NCI-H345 (cell line): ENCODE measurements at regions not wholly inside any gene's neighbourhood (a gene's known extent, or its start where the extent isn't known, plus 50 kb on each side); places are given as distances from the start of the nearest gene placed in this dataset.

Experiments used
- DNase-seq: peaks from one replicate; lab custom pipeline; 2025; lab: John Stamatoyannopoulos, UW

DNA sequence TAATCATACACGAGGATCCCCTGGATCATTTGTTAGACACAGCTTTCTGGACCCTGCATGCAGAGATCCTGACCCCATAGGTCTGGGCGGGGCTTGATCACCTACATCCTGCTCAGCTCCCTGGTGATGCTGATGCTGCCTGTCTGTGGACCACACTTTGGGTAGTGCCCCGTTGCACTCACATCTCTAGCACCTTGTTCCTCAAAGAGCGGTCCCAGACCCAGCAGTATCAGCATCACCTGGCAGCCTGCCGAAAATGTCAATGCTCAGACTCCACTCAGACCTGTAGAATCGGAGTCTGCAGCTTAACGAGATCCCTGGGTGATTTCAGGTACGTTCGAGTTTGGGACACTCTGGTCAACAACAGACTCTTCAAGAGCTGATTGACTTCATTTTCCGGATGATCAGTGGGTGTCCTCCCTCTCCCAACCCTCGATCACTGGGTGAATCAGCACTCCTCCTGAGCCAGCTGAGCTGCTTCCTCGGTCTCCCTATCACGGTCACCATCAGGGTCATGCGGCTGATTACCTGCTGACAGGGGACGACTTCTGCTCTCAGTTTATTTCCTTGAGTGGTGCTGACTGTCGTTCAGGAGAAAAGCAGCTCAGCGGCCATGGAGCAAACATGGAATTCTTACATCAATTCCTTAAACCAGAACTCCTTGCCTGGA is 150.6 kb upstream of the RAB12 start:
- DNase-seq, result no peak

DNA sequence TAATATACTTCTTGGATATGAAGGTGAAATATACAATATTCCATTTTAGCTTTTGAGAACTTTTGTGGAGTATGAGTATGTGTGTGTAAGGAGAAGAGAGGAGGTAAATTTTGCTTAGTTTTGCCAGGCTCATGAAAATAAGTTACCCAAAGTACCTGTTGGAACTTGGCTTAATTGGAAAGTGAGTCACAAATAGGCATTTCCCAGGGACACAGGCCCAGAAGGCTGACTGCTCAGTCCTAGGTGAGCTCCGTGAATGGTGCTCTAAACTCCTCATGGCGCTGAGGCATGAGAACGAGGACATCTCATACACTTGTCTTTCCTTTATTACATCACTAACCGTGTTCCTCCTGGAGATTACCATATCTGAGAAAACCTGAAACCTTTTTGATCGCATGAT is 148.5 kb upstream of the RAB12 start:
- no peak for DNase-seq

DNA sequence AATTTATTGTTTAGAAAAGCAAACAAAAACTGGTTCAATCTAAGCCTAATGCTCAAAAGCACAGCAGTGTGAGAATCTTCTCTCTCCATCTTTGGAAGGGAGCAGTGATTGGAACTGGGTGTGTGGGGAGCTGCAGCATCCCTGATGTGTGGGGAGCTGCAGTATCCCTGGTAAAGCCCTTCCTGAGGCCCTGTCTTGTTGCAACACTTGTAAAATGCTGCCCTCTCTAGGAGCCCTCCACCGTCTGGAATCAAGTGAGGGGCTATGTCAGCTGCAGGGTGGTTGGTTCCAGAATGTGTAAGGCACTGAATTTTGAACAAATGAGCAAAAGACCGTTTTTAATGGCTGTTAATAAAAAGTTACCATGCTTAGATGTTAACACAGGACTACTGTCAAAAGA is 147.7 kb upstream of the RAB12 start:
- DNase-seq, result no peak

DNA sequence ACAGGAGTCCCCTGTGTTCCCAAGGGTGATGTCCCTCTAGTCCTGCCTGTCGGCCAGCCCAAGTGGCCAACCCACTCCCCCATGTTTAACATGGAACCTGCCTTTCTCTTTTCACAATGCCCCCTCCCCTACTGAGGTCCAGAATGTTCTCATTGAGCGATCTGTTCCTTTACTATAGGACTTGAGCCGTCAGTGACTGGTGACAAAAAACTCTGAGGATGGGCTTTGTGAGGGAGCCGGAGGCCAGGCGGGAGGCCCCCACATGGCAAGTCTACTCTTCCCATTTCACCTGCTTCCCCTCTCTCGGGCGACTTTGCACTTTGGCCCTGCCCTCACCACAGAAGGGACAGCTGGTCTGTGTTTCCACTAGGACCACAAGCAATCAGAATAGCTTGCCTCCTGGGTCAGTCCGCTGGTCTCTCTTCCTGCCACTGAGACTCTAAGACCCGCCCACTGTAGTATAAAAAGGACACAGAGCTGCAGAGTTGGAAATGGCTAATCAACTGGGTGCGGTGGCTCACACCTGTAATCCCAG is 146.5 kb upstream of the RAB12 start:
- DNase-seq, result no peak

DNA sequence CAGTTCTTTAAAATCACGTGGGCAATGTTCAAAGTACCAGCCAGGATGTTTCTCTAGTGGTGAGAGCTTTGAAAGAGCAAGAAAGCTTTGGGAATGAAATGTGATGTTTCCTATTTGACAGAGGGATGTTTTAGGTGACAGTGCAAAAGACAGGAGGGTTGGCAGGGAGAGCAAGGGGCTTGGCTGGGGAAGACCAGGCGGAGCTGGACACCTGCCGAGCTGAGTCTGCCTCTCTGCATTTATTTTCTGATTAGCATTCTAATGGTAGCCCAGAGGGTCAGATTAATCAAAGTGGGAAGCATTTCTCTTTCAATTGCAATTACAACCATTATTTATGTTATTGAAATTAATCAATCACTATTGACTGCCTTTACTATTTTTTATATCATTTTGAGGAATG is 145.4 kb upstream of the RAB12 start:
- no peak for DNase-seq

DNA sequence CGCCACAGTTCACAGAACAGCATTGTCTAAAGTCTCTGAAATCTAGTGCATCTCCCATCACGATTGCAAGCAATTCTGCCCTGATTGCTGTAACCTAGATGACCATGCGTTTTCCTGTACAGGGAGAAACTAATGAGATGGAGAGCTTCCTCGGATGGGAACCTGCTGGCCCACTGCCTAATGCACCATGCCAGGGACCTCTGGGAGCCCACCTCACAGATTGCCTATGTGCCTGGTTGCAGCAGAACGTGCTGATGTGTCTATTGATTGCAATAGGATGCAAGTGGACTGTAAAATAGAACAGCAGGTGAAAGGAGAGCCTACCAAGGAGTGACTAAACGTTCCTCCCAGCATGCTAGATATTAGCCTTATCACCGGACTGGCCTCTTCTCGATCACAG is 141.0 kb upstream of the RAB12 start:
- no peak for DNase-seq

DNA sequence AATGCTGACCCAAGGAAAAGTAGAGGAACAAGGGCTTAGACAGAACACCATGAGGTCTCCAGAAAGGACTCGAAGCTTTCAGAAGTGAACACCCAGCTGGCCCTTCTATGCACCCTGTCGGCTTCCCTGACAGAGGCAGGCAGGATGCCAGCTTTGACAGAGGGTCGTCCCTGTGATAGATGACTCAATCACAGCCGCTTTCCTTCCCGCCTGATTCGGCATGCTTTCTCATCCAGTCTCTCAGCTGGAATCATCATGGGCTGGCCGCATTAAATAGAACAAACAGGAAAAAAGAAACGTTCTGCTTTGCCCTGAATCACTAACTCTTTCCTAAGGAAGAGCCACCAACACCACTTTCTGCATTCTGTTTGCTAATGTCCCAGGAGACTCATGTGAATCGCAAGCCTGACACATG is 140.3 kb upstream of the RAB12 start:
- no peak for DNase-seq

DNA sequence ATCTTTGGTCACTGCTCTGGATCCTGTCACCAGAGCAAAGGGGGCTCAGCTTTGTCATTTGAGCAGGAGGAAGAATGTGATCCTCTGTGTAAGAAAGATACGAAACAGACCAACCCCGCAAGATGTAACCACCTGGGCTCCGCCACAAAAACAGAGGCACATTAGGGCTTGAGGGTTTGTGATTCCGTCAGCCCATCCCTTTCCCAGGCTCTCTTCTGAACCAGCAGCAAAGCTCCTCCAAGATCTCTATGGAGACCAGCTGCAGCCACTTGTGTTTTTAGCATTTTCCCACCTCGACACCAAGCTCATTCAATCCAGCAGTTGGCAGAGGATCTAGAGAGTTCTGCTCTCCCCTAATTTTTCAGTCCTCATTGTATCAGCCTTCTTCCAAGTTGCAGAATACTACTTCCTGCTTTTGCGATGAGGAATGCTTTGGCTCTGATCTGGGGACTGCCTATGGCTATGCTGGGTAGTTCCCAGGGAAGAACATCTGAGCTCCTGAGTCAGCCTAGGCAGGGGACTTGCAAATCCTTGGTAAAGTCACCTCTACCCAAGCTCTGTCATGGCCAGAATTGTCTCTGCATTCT is 139.6 kb upstream of the RAB12 start:
- no peak for DNase-seq

DNA sequence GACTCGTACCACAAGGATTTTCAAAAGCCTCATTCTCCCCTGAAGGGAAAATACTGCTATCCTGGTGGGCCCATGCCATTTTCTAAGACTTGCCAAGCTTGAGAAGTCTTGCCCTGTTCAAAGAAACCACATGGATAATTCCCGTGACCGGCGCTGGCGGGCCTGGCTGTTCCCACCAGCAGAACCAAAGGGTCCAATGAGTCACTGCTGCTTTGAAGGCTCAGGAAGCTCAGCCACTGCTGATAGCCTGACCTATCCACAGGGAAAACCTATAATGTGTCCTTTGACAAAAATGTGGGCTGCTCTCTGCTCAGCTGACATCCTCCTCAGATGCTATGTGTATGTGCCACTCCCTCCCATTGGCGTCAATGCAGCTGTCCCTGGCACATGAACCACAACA is 137.9 kb upstream of the RAB12 start:
- DNase-seq, result no peak

DNA sequence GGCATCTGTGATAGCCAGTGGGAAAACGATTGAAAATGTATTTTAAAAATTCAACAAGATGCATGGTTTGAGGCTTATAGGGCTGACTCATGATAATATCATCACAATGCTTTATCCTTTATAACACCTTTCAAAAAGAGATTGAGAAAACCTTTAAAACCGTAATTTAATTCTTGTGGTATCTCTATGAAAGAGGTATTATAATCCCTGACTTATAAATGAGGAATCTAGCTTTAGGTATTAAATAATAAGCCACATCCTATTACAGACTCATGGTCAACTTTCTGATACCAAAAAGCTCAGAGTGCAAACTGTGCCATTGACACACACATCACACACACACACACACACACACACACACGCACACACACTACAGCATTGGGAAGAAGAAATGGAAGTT is 134.6 kb upstream of the RAB12 start:
- no peak for DNase-seq

DNA sequence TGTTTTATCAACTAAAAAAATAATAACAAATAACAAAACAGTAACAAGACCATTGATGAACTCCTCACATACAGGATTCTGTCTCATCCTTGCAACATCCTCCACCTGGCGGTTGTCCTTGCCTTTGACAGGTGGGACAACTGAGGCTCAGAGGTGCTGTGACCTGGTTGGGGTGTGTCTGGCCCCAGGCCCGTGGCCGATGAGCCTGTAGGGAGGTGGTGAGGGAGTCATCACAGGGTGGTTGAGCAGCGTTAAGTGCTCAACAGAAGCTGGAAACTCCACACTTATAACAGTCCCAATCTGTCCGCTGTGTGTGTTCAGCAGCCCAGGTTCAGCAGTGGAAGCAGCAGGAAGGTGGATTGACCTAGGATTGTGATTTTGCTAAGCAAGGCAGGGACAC is 131.6 kb upstream of the RAB12 start:
- DNase-seq, result no peak

DNA sequence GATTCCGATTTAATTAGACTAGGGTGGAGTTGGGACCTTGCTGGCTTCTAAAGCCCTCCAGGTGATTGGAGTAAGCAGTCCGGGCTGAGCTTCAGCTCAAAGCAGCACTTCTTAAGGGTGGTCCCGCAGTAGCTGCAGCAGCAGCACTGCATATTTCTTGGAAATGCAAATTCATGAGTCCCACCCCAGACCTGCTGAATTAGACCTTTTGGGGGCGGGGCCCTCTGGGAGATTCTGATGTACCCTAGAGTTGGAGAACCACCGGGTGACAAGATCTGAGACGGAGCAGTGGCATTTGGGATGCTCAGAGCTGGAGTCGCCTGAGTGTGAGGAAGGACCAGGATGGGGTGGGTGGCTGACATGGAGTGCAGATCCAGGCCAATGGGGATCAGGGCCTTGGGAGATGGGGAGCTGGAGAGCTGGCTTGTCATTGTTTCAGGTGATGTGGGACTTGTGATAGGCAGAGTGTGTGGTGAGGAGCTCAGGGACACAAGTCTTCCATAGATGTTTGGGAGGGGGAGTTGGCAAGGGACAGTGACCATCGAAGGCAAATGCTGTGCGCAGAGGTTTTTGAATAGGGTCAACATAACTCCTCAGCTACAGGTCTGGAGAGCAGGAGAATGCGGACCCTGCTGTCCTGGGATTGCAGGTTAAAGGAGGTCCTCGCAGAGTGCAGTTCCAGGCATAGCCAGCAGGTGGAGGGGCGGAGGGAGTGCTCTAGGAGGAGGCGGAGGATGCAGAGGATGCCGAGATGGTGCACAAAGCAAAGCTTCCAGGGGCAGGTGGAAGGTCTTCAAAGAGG is 130.9 kb upstream of the RAB12 start:
- DNase-seq, result peak; percentile 72

DNA sequence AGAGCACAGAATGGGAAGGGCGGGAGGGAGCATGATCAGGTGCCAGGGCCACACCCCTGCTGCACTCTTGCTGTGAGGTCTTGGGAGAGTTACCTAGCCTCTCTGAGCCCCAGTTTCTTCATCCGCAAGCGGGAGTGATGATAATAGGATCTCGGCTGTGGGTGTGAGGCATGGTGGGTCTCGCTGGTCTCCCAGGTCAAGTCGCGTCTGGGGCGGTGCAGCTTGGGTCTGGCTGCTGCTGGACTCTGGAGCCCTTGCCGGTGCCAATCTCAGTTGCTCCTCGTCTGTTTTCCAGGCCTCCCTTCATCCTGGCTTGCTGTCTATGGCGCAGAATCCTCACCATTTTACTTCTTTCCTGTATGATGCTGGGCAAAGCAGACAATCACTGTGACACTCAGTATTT is 130.3 kb upstream of the RAB12 start:
- no peak for DNase-seq

DNA sequence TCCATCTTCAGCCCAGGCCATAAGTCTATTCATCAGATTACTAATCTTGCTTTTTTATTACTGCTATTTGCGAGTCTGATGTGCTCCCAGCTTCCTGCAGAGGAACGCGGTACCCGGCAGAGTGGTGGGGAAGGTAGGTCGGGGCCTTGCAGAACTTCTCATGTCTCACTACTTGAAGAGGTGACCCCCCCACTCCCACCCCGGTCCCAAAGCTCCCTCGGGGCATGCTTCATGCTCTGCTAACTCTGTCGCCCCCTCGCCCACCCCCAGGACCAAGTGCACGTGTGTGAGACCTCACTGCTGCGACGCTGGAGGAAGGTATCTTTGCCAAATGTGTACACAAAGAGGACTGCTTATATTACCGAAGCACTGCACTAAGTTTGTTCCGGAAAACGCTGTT is 129.4 kb upstream of the RAB12 start:
- DNase-seq, result no peak

DNA sequence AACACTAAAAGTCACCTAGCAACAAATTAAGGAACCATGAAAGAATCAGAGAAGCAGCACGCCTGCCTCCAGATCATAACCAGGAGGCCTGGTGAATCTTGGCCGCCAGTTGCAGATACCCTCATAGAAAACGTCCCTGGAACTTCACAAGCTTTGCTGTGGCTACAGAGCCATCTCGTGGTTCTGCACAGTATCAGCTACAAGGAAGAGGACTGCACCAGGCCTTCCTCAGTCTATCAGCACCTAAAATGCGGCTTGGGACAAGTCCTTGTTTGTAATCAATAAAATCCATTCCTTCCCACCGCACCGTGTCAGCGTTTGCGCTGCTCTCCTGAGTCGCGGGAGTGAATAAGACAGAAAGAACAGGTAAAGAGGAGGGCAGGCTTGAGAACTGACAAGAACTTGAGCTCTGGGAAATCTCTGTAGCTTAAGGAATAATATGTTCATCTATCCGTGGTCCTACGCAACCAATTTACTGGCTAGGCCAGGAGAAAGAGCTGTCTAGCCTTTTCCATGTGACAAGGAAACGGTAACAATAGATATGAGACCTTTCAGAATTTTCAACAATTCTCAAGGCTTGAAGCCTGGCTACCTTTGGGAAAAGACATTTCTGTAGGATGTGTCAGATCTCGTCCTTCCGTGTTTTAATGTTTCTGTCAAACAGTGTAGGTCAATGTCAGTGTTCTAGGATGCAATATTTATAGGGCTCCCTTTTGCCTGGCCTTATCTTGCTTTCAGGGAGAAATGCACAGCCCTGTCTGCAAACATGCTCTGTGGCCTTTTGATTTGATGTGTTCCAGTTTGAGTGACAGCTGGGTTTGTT is 128.5 kb upstream of the RAB12 start:
- peak; percentile 20 for DNase-seq

DNA sequence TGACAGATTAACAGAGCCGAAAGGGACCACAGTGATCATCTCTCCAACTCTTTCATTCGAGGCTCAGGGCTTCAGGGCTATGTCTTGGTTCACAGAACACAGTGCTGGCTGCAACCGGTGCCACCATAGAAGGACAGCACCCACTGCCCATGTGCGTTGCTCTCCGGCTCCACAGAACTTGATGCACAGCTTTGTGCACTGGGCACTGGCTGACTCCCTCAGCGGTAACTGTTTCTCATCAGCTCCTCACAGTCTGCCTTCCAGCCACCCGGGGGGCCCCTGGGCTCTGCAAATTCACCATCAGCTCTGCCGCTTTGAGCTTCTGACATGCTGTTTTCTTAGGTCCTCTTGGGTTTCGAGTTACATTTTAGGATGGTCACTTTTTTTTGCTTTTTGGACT is 124.3 kb upstream of the RAB12 start:
- DNase-seq, result no peak

DNA sequence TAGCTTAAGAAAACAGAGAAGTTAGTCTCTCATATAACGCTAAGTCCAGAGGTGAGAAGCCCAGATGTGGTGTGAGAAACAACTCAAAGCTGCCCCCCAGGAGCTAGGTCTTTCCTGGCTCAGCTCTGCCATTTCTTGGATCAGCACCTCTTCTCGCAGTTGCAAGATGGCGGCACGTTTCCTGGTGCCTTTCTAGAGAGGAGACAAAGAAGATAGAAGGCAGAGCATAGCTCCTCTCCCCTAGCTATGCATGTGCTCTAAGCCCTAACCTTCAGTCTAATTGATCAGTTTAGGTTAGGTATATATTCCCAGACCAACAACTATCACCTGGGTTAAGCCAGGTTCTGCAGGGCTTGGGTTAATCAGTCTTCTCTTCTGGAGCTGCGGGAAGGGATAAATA is 119.5 kb upstream of the RAB12 start:
- no peak for DNase-seq

DNA sequence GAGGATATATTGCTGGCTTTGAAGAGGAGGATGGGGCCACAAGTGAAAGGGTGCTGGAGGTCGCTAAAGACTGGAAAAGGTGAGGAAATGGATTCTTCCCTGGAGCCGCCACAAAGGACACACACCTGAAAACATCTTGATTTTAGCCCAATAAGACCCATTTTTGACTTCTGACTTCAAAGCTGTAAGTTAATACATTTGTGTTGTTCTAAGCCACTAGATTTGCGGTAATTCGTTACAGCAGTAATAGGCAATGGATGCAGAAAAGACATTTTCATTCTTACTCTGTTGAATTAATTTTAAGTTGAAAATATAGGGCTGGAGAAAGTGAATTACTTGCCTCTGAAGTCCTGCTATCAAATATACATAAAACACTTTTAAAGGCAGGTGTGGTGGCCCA is 117.7 kb upstream of the RAB12 start:
- no peak for DNase-seq

DNA sequence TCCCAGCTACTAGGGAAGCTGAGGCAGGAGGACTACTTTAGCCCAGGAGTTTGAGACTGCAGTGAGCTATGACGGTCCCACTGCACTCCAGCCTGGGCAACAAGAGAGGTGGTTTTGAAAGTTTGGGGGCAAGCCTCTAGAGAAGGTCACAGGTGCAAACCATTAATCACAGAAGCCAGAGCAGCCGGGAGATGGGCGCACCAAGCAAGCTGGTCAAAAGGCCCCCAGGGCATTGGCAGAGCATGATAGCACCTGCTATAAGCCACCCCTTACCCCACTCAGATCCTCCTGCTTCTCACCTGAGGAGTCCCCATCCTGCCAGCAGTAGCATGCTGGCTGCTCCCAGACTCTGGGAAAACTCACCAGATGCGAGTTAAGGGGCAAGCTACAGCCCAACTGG is 116.1 kb upstream of the RAB12 start:
- DNase-seq, result no peak

DNA sequence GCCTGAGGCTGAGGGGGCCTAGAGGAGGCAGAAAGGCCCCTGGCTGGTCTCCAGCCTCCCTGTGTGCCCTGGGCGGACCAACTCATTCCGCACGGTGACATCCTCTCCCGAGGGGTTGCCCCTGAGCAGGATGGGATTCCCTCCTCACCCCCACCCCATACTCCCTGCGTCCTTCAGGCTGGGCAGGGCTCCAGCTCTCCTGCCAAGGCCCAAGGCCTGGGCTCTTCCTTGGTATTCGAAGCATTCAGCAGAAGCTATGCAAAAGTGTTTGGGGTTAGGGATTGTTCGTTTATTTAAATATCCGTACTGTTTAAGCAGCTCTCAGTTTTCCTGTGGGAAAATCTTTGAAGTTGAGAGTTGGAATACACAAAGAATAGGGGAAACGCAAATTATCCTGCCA is 113.1 kb upstream of the RAB12 start:
- DNase-seq, result no peak

DNA sequence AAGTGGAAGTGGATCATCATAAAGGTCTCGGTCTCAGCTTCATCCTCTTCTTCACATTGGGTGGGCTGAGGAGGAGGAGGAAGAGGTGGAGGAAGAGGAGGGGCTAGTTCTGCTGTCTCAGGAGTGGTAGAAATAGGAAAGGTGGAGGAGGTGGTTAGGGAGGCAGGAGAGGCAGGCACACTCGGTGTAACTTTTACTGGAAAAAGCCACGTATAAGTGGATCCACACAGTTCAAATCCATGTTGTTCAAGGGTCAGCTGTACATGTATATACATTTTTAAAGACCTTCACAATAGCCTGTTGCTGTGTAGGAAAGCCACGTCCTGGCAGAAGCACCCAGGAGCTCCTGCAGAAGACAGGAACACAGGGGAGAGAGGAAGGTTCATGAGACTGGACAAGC is 110.3 kb upstream of the RAB12 start:
- no peak for DNase-seq
